ENCODE measurements at regions not wholly inside any gene's neighbourhood (a gene's known extent, or its start where the extent isn't known, plus 50 kb on each side); places are given as distances from the start of the nearest gene placed in this dataset.

DNA sequence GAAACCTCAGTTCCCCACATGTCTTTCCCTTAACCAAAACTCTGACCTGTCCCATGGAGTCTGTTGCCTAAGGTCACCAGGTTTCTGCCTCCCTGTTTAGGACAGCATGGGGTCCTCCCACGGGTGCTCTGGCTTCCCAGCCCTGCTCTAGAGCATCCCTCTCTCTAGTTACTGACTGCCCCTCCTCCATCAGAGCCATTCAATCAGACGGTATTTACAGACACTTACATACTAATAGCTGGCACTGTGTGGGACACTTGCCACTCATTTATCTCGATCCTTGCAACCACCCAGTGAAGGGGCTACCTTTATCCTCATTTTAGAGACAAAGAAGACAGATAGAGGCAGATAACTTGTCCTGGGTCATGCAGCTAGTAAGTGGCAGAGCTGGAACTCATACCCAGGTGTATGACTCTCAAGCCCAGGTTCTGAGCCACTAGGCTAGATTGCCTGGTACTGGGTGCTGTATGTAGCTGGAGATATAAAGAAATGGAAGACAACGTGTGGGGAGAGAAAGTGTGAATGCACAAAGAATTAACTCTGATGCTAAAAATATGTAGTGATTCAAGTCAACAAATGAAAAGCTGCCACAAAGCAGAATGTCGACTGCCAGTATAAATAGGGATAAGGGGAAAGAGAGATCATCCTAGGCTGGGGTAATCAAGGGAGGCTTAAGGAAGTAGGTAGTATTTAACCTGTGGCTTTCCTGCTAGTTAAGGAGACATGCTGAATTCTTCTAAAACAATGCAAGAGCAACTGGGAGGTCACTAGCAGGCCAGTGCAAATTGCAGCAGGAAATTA, 52.5 kb upstream of the PDE8B start:
- BruUV-seq (replicated peaks): no TSS peak
- in situ Hi-C loops (cut with MboI; ENCODE audit: low sequenced_read_pairs): no loop called here
- H3K27ac ChIP-seq (ENCODE audit: insufficient read depth, low read length): no peak overlapping the region
- H3K18ac ChIP-seq (ENCODE audit: low read depth, low read length): no peak overlapping the region
- no peak overlapping the region for H3K14ac ChIP-seq (replicated peaks; ENCODE audit: low read depth, low read length)
- H3K27me3 ChIP-seq (ENCODE audit: control insufficient read depth, insufficient read depth, low read length): peaks cover 13% of the 10 kb centered on the region
- no peak overlapping the region for H2AK5ac ChIP-seq (ENCODE audit: low read depth, low read length)
- no peak overlapping the region for H3K9ac ChIP-seq (ENCODE audit: low read depth, low read length)
- H4K20me1 ChIP-seq (ENCODE audit: insufficient read depth, low read length): no peaks in the 10 kb centered on the region
- no peak overlapping the region for H4K91ac ChIP-seq (ENCODE audit: insufficient read depth, low read depth, low read length)
- no peak overlapping the region for H2BK15ac ChIP-seq (ENCODE audit: low read depth, low read length)
- no peak overlapping the region for H2BK5ac ChIP-seq (ENCODE audit: low read depth, low read length, poor library complexity, severe bottlenecking)
- 41% methylated on average over 5 of the region's 5 CpGs; no CpG with 5 or more reads in 1 of the 2 experiments for WGBS, 2 experiments (ENCODE audit: extremely low coverage in 2 of 2, insufficient read length in 1 of 2)
- H3K56ac ChIP-seq (ENCODE audit: extremely low read depth, insufficient read depth, low read length): no peak overlapping the region
- no peak overlapping the region for H2BK20ac ChIP-seq (ENCODE audit: low read depth, low read length)
- no peak overlapping the region for H2BK120ac ChIP-seq (ENCODE audit: low read depth, low read length)
- H3K4me3 ChIP-seq (ENCODE audit: insufficient read depth, low read depth, low read length): no peak overlapping the region
- TF ChIP-seq RAD21 (IDR thresholded peaks at IDR 0.05; ENCODE audit: low read length): no peak
- TF ChIP-seq POLR2A (IDR thresholded peaks at IDR 0.05; ENCODE audit: low read depth, low read length): no peak
- no peak for TF ChIP-seq BHLHE40 (IDR thresholded peaks at IDR 0.05; ENCODE audit: low read depth, low read length)
- no peak for TF ChIP-seq RFX5 (IDR thresholded peaks at IDR 0.05; ENCODE audit: low read depth, low read length)
- TF ChIP-seq MAFK (IDR thresholded peaks at IDR 0.05; ENCODE audit: low read depth, low read length): no peak
- no peak for TF ChIP-seq CEBPB (IDR thresholded peaks at IDR 0.05; ENCODE audit: low read depth, low read length)
- no peak for TF ChIP-seq RCOR1 (IDR thresholded peaks at IDR 0.05; ENCODE audit: insufficient replicate concordance, low read length)
- TF ChIP-seq NFE2L2 (IDR thresholded peaks at IDR 0.05; ENCODE audit: low read depth, low read length): no peak
- TF ChIP-seq SMC3 (IDR thresholded peaks at IDR 0.05; ENCODE audit: low read depth, low read length): no peak
- TF ChIP-seq MAZ (IDR thresholded peaks at IDR 0.05; ENCODE audit: borderline replicate concordance, low read depth, low read length): no peak
- no peak for TF ChIP-seq FOS (IDR thresholded peaks at IDR 0.05; ENCODE audit: low read depth, low read length)
- TF ChIP-seq, protein P1, sequence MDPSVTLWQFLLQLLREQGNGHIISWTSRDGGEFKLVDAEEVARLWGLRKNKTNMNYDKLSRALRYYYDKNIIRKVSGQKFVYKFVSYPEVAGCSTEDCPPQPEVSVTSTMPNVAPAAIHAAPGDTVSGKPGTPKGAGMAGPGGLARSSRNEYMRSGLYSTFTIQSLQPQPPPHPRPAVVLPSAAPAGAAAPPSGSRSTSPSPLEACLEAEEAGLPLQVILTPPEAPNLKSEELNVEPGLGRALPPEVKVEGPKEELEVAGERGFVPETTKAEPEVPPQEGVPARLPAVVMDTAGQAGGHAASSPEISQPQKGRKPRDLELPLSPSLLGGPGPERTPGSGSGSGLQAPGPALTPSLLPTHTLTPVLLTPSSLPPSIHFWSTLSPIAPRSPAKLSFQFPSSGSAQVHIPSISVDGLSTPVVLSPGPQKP (IDR thresholded peaks at IDR 0.05; ENCODE audit: borderline replicate concordance, low read depth, low read length): no peak
- TF ChIP-seq, protein P2, sequence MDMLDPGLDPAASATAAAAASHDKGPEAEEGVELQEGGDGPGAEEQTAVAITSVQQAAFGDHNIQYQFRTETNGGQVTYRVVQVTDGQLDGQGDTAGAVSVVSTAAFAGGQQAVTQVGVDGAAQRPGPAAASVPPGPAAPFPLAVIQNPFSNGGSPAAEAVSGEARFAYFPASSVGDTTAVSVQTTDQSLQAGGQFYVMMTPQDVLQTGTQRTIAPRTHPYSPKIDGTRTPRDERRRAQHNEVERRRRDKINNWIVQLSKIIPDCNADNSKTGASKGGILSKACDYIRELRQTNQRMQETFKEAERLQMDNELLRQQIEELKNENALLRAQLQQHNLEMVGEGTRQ (IDR thresholded peaks at IDR 0.05; ENCODE audit: low read depth, low read length): no peak
- TF ChIP-seq, protein P3, sequence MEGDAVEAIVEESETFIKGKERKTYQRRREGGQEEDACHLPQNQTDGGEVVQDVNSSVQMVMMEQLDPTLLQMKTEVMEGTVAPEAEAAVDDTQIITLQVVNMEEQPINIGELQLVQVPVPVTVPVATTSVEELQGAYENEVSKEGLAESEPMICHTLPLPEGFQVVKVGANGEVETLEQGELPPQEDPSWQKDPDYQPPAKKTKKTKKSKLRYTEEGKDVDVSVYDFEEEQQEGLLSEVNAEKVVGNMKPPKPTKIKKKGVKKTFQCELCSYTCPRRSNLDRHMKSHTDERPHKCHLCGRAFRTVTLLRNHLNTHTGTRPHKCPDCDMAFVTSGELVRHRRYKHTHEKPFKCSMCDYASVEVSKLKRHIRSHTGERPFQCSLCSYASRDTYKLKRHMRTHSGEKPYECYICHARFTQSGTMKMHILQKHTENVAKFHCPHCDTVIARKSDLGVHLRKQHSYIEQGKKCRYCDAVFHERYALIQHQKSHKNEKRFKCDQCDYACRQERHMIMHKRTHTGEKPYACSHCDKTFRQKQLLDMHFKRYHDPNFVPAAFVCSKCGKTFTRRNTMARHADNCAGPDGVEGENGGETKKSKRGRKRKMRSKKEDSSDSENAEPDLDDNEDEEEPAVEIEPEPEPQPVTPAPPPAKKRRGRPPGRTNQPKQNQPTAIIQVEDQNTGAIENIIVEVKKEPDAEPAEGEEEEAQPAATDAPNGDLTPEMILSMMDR (conservative IDR thresholded peaks at IDR 0.05; ENCODE audit: low read depth, low read length): no peak
- no peak for TF ChIP-seq MXI1 (IDR thresholded peaks at IDR 0.05; ENCODE audit: borderline replicate concordance, low read depth, low read length)
- no peak for TF ChIP-seq CHD1 (IDR thresholded peaks at IDR 0.05; ENCODE audit: low read depth, low read length)
- no peak overlapping the region for H3K4me2 ChIP-seq (ENCODE audit: low read depth, low read length)
- no peak overlapping the region for H4K5ac ChIP-seq (ENCODE audit: low read depth, low read length)
- intact Hi-C loops (cut with micrococcal nuclease): no loop called here
- H3K23ac ChIP-seq (ENCODE audit: low read depth, low read length): no peak overlapping the region
- no peak for DNase-seq
- no peak overlapping the region for H2AFZ ChIP-seq (replicated peaks; ENCODE audit: low read length, poor library complexity)
- no peaks in the 10 kb centered on the region for H3K36me3 ChIP-seq (ENCODE audit: control insufficient read depth, insufficient read depth, low read length)
- H3K9me3 ChIP-seq (ENCODE audit: control insufficient read depth, insufficient read depth, low read length): no peaks in the 10 kb centered on the region
- ATAC-seq (ENCODE audit: low read depth): no peak
- 0 out of 2 replicates have a peak, but pooled peaks cover 4% of the 10 kb centered on the region for H3K9me1 ChIP-seq (ENCODE audit: insufficient read depth, low read length)
- no peaks in the 10 kb centered on the region for H3K4me1 ChIP-seq (ENCODE audit: control insufficient read depth, insufficient read depth, low read length)
- ChIA-PET POLR2A (ENCODE audit: unreplicated experiment) (no interaction called here), CTCF (no interaction called here)
- dilution Hi-C loops (cut with HindIII; ENCODE audit: low sequenced_read_pairs, unreplicated experiment): no loop called here
- no peak overlapping the region for H2AK9ac ChIP-seq (replicated peaks; ENCODE audit: low read depth, low read length, poor library complexity)
- H3K4ac ChIP-seq (ENCODE audit: low read depth, low read length): no peak overlapping the region
- no peak overlapping the region for H4K8ac ChIP-seq (ENCODE audit: low read depth in 2 of 2, low read length in 2 of 2)
- H3K79me1 ChIP-seq (ENCODE audit: low read depth in 1 of 2, low read length in 2 of 2): no peaks in the 10 kb centered on the region
